ENCODE measurements at regions not wholly inside any gene's neighbourhood (a gene's known extent, or its start where the extent isn't known, plus 50 kb on each side); places are given as distances from the start of the nearest gene placed in this dataset.

GRCh38 chr16:51733181-51733580 is 582.1 kb upstream of the SALL1 start:
- no peak for DNase-seq (ENCODE audit: low read depth, low spot score)

DNA sequence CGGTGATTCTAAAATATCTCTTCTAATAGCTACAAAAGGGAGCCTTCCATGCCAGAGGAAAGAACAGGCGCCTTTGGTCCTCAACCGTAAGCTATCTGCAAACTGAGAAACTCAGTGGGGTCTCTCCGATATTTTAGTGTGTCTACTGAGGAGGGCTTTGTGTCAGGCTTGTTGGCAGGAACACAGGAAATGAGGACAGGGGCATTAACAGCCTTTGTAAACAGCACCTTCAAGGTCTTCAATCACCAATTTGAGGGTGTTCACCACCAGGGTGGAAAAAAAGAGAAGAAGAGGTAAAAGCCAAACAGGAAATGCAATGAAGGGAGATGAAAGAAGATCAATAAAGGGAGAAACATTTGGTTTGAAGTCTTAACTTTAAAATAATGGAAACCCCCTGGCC is 580.1 kb upstream of the SALL1 start:
- no peak for DNase-seq (ENCODE audit: low read depth, low spot score)

GRCh38 chr16:51723036-51723724 is 572.1 kb upstream of the SALL1 start:
- DNase-seq (ENCODE audit: low read depth, low spot score): no peak

- no peak for DNase-seq (ENCODE audit: low read depth, low spot score)
Measured at GRCh38 chr16:51722467-51722866, 571.4 kb upstream of the SALL1 start.

DNA sequence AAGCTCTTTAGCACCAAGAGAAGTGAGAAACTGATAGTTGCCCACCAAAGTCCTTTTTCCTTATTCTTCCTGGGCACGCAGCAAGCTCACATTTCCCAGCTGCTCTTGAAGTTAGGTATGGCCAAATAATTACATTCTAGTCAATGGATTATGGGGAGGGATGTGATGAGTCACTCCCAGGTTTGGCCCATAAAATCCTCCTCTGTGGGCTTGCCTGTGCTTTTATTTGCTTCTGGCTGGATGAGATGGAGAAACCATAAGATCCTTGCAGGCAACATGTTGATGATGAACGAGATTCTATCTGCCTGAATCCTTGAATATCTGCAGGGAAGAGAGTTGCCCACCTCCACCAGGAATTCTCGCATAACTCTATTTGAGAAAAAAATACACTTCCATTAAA is 568.3 kb upstream of the SALL1 start:
- DNase-seq (ENCODE audit: low read depth, low spot score): no peak

- no peak for DNase-seq (ENCODE audit: low read depth, low spot score)
Measured at GRCh38 chr16:51716195-51716594, 565.1 kb upstream of the SALL1 start.

- DNase-seq (ENCODE audit: low read depth, low spot score): no peak
Measured at GRCh38 chr16:51713502-51713901, 562.4 kb upstream of the SALL1 start.

DNA sequence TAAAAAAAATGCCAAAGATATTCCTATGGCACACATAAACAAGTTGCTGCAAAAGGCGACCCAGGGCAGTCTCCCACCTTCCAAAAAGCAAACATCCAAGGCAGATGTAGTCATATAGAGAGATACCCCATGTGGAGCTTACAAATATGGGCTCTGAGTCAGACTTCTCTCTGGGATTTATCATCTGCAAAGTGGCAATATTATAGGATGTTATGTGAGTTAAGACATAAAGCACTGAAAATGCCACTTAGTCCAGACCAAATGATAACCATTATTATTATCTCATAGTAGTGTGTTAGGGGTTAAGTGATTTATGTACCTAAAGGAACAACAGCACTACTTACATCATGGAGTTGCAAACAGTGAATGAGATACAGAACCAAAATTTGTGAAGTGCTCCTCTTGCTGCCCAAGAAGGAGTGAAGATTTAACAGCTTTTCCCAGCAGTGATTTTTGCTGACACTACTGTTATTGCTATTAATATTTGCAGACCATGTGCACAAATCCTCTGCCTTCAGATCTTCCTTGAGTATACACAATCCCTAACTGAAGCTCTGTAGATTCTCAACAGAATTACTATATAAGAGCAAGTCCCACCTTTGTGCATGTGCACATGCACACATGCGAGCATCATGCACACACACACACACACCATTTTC is 560.0 kb upstream of the SALL1 start:
- DNase-seq (ENCODE audit: low read depth, low spot score): no peak

DNA sequence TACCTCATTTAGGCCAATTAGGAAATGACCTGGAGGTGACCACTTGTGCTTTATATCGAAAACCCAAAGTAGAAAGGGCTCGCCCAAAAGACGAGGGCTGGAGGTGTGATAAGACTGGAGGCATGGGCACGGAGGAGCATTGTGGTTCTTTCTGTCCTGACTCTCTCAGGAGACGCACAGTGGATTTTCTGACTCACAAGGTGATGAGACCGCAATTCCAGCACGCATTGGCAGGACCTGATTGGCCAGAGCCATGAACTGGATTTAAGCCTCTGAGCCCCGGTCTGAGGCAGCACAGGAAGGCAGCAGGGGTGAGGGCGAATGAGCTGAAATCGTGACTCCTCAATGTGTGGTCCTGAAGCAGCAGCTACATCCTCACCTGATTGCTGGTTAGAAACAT is 559.1 kb upstream of the SALL1 start:
- no peak for DNase-seq (ENCODE audit: low read depth, low spot score)

GRCh38 chr16:51708861-51709260 is 557.8 kb upstream of the SALL1 start:
- peak; percentile 26 for DNase-seq (ENCODE audit: low read depth, low spot score)

- no peak for DNase-seq (ENCODE audit: low read depth, low spot score)
Measured at GRCh38 chr16:51707666-51708065, 556.6 kb upstream of the SALL1 start.

DNA sequence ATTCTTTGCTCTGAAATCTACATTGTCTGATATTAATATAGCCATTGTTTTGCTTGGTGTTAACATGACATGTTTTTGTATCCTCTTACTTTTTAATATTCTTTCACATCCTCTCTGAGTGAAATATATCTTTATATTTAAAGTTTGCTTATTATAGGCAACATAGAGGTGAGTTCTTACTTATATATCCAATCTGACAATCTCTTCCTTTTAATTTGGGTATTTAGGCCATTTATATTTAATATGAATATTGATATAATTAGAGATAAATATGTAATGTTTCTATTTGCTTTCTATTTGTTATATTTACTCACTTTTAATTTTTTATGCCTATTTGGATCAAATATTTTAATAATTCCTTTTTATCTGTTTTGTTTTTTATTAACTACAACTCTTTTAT is 554.1 kb upstream of the SALL1 start:
- no peak for DNase-seq (ENCODE audit: low read depth, low spot score)

DNA sequence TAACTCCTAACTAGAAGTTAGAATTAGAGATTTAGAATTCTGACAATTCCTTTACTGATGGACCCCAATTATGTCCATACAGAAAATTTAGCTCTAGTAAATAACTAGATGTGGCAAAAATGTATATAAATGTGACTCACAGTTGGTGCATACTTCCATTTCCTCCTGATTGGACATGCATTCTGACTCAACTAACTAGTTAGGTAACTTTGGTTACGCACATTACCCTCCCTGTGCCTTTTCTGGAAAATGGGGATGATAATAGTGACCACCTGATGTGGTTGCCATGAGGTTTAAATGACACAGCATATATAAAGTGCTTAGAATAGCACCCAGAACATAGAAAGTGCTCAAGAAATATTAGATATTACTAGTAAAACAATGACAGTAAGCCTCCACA is 550.0 kb upstream of the SALL1 start:
- DNase-seq (ENCODE audit: low read depth, low spot score): no peak

- DNase-seq (ENCODE audit: low read depth, low spot score): no peak
Measured at GRCh38 chr16:51699686-51700396, 548.8 kb upstream of the SALL1 start.

DNA sequence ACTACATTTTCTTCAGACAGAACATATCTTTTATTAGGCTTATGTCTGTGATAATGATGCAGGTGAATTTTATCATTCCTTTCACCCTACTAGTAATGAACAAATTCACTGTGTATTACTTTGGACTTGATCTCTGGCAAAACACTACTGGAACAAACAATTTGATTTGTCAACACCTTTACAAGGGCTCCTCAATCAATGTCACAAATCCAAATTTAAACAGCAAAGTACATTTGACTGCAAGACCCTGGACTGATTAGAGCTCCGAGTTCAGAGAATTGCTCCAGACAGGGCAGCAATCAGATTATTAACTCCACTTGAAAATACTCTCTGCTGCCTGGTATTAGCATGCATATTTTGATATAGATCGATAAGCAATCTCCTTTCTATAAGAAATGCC is 547.6 kb upstream of the SALL1 start:
- no peak for DNase-seq (ENCODE audit: low read depth, low spot score)

- peak; percentile 62 for DNase-seq (ENCODE audit: low read depth, low spot score)
Measured at GRCh38 chr16:51697454-51697853, 546.4 kb upstream of the SALL1 start.

- no peak for DNase-seq (ENCODE audit: low read depth, low spot score)
Measured at GRCh38 chr16:51696376-51696775, 545.3 kb upstream of the SALL1 start.

DNA sequence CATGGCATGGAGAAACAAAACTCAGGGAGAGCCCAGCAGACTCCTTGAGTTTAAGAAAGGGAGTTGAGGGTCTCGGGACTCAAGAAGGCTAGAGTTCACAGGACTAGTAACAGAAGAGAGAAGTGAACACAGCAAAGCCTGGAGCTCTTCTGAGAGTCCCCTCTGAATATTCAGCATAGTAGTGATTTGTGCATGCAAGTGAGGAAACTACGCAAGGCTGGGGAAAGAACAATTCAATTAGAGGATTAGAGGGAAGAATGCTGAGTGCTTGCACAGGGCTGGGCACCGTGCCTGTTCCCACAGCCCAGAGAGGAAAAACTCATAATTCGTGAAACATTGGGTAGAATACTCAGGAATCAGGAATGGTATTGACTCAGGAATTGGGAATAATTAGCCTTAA is 540.0 kb upstream of the SALL1 start:
- no peak for DNase-seq (ENCODE audit: low read depth, low spot score)

DNA sequence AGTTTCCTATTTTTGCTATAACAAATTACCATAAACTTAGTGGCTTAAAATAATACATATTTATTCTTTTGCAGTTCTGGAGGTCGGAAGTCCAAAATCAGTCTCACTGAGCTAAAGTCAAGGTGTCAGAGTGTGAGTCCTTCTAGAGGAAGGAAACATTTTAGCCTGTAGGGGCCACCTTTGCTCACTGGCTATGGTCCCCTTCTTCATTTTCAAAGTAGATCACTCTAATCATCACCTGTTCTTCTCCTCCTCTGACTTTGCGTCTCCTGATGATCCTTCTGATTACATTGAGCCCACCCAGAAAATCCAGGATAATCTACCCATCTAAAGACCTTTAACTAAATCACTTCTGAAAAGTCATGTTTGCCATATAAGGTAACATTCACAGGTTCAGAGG is 534.4 kb upstream of the SALL1 start:
- DNase-seq (ENCODE audit: low read depth, low spot score): no peak

DNA sequence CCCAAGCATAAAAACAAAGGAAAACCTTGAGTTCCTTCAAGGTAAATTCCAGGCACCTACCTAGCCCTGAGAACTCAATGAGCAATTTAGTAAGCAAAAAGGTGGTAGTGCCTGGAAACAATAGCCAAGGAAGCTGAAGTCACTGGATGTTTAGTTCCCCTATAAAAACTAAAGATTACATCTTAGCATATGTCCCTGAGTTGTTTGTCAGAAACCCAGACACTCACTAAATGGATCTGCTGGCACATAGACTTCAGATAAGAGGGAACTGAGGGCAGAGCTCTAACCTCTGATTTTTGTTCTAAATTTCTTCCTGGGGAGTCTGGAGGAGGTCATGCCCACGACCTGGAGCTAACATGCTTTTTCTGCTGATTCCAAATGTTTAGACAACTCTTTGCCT is 532.8 kb upstream of the SALL1 start:
- DNase-seq (ENCODE audit: low read depth, low spot score): no peak

DNA sequence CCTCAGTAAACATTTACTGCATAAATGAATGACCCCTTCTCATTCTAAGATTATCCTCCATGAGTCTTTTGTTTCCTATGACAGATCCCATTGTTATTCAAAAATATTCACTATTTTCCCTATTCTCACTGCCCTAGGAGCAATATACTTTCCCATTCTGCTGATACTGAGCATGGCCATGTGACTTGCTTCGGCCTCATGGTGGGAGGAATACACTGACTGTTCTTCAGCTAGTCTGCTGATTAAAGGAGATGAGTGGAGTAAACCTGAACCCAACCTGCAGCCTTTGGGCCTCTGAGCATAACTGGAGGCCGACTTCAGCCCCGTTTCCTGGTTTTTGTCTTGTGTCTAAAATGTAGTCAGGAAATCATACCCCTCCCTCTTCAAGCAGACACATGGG is 531.8 kb upstream of the SALL1 start:
- no peak for DNase-seq (ENCODE audit: low read depth, low spot score)

- no peak for DNase-seq (ENCODE audit: low read depth, low spot score)
Measured at GRCh38 chr16:51674615-51675014, 523.5 kb upstream of the SALL1 start.

DNA sequence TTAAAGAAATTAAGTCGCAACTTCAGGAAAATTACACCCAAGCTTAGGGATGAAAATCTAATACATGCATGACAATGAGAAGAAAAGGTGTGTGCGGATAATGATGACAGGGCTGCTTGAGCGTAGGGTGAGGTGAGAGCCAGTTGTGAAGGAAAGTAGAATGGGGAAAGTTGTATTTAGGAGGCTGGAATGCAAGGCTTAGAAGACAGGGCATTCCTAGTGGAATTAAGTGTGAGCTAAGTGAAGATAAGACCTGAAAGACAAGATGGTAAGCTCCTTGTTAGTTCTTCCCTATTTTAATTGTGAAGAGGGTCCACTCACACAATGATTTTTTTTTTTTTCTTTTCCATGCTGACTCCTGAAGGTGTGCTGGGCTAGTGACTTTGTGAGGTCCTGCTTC is 519.5 kb upstream of the SALL1 start:
- no peak for DNase-seq (ENCODE audit: low read depth, low spot score)
